Fibroblast of pulmonary artery (primary cell): ENCODE measurements at regions not wholly inside any gene's neighbourhood (a gene's known extent, or its start where the extent isn't known, plus 50 kb on each side); places are given as distances from the start of the nearest gene placed in this dataset.

Experiments used
- DNase-seq: peaks from one replicate; pipeline ENCODE4 v3.0.0-alpha.2; 2010; ENCODE audit warnings: low read depth
- H3K4me3 ChIP-seq: replicated peaks from 2 replicates; pipeline ENCODE4 v1.5.1; 2011; ENCODE audit warnings: low read depth, mild to moderate bottlenecking, control low read depth, low read length, moderate library complexity
- TF ChIP-seq, protein P1 (sequence below): IDR thresholded peaks from 2 replicates; pipeline ENCODE4 v1.5.1; 2011; ENCODE audit warnings: mild to moderate bottlenecking, control low read depth, low read length, inconsistent platforms; ENCODE audit errors: missing control alignments

DNA sequence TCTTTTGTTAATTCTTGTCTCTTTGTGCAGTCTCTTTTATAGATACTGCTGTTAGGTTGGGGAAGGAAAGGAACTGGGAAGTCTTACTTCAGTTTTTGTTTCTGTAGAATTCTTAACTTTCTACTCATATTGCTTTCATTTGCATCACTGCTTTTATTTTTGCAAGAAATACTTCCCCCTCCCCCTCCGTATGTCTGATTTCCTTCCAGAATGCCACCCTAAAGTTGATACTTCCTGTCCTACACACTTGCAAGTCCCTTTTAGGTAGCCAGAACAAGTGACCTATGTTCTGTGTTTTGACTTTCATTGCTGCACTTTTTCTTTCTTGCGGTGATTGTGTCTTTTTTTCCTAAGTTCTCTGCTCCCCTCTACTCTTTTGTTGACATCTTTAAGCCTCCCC is 477.4 kb downstream of the RSL24D1 start:
- DNase-seq, result no peak
- TF ChIP-seq, protein P1, sequence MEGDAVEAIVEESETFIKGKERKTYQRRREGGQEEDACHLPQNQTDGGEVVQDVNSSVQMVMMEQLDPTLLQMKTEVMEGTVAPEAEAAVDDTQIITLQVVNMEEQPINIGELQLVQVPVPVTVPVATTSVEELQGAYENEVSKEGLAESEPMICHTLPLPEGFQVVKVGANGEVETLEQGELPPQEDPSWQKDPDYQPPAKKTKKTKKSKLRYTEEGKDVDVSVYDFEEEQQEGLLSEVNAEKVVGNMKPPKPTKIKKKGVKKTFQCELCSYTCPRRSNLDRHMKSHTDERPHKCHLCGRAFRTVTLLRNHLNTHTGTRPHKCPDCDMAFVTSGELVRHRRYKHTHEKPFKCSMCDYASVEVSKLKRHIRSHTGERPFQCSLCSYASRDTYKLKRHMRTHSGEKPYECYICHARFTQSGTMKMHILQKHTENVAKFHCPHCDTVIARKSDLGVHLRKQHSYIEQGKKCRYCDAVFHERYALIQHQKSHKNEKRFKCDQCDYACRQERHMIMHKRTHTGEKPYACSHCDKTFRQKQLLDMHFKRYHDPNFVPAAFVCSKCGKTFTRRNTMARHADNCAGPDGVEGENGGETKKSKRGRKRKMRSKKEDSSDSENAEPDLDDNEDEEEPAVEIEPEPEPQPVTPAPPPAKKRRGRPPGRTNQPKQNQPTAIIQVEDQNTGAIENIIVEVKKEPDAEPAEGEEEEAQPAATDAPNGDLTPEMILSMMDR, result no peak
- no peak overlapping the region for H3K4me3 ChIP-seq

DNA sequence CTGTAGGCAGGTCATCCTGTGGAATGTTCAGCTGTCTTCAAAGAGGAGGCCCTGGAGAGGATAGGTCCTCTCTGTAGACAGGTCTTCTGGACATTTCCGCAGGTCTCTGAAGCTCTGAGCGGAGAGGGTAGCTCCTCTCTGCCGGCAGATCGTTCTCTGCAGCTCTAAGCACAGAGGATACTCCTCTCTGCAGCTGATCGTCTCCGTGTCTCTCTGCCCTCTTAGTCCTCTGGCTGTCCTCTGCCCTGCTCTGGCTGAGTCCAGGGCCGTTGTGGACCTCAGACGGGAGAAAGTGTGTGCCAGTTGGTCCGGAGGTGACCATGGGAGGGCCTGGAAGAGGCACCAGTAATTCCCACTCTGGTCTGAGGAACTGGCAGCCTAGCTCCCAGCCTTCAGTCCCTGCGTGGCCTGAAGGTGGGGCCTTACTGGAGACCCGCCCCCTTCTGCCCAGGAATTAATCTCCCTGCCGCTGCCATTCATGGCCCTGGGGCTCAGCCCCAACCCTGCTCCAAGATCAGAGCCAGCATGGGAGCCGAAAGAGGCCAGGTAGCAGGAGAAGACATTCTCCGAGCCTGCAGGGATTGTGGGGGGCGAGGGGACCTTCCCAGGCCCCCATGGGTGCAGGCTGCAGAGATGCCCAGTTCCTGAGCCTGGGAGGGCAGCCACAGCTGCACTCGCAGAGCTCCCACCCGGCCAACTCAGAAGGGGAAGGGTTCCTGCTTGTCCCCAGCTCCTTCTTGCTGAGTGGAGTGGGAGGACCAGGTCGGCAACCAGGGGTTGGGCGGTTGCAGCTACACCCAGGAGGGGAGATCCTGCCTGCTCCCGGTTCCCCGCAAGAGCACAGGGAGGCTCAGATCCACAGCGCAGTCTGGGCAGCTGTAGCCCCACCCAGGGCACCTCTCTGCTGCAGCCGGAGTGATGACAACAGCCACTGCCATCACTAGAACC is 488.7 kb downstream of the RSL24D1 start:
- no peak for DNase-seq
- TF ChIP-seq, protein P1, result no peak
- no peak overlapping the region for H3K4me3 ChIP-seq

DNA sequence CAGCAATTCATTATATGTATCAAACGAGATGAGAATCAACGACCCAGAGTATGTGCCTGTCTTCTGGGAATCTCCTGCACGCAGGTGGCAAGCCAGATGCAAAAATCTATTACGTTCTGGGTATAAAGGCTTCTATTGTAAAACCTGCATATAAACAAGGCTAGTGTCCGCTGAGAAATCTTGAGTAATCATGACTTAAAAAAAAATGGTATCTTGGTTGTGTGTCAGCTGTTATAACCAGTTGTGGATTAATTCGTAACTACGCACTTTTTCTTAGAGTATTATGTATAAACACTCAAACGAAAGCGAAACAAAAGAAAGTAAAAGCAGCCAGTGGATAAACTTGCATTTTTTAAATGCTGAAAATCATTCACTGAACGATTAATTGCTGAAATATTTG is 509.1 kb downstream of the RSL24D1 start:
- DNase-seq, result no peak
- H3K4me3 ChIP-seq, result no peak overlapping the region
- TF ChIP-seq, protein P1, result no peak
